ENCODE measurements at regions not wholly inside any gene's neighbourhood (a gene's known extent, or its start where the extent isn't known, plus 50 kb on each side); places are given as distances from the start of the nearest gene placed in this dataset.

DNA sequence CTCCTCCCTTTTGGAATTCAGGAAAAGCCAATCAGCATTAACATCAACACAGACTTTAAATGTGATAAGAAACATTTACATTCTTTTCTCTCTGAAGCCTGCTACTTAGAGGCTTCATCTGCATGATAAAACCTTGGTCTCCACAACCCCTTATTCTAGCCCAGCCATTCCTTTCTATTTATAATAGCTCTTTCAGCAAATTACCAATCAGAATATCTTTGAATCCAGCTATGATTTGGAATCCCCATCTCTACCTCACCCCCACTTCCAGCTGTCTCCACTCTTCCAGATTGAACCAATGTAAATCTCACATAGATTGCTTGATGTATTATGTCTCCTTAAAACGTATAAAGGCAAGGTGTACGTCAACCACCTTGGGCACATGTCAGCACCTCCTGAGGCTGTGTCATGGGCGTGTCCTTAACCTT is 139.7 kb downstream of the TUSC7 start:
- FAIRE-seq: no peak

DNA sequence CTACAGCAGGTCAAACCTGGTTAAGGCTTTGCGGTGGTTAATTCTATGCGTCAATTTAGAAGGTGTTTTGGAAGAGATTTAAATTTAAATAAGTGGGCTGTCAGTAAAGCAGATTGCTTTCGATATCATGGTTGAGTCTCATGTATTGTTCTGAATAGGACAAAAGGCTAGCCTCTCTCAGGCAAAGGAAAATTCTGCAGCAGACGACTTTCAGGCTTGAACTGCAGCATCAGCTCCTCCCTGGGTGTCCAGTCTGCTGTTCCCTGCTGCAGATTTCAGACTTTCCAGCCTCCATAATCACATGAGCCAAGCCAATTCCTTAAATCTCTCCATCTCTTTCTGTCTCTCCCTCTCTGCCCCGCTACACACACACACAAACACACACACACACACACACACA is 143.2 kb downstream of the TUSC7 start:
- no peak for FAIRE-seq

DNA sequence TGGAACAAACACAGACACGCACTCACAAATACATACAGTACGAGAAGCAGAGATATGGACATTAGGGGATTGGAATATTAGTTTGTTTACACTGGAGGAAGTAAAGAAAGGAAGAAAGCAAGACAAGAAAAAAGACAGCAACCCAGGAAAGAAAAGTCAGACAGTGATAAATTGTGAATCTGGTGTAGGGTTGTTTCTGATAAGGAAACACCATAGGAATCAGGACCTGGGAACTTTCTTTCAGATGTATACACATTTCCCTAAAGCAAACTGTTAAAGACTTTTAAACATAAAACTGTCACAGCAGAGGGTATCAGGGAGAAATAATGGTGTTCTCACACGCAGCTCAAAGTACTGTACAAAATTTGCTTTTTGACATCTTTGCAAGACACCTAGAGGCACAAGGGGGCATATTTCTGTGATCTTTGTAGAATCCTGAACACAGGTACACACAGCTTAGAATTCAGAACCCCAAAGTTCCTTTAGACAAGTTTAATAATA is 153.7 kb downstream of the TUSC7 start:
- no peak for FAIRE-seq

GRCh38 chr3:116863822-116864589 is 154.4 kb downstream of the TUSC7 start:
- no peak for FAIRE-seq

- no peak for FAIRE-seq
Observed at GRCh38 chr3:116864590-116864927, 155.0 kb downstream of the TUSC7 start.

DNA sequence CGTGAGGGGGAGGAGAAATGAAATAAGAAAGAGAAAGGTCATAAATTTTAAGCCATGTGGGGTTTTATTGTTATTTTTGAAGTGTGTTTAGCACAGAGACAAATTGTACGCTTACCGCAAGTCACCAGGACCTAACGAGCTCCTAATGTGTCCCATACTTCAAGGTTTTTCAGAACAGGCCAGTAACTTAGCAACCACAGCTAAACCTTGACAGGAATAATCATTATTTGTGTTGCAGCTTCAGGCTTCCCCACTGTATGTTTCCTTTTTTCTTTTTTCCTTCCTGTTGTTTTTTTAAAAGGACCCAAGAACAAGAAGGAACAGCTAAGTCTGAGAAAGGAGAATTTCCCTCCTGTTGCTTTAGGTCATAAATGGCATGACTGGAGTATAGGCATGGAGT is 160.8 kb downstream of the TUSC7 start:
- FAIRE-seq: no peak

DNA sequence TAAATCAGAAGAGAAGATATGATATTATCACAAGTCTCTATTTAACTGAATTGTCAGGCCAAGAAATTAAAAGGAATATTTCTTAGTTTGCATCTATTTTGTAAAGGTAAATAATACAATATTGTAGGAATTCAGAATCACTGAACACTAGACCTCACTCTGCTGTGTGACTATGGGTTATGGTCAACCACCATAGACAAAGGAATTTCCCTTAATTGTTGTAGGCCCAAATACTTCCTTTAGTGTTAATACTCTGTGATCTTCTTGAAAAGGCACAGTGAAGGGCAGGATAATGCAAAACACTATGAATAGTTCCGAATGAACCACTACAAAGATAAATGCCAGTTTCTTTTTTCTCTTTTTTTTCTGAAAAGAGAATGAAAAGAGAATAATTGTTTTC is 162.3 kb downstream of the TUSC7 start:
- FAIRE-seq: no peak

- no peak for FAIRE-seq
Observed at GRCh38 chr3:116872688-116873087, 163.1 kb downstream of the TUSC7 start.

DNA sequence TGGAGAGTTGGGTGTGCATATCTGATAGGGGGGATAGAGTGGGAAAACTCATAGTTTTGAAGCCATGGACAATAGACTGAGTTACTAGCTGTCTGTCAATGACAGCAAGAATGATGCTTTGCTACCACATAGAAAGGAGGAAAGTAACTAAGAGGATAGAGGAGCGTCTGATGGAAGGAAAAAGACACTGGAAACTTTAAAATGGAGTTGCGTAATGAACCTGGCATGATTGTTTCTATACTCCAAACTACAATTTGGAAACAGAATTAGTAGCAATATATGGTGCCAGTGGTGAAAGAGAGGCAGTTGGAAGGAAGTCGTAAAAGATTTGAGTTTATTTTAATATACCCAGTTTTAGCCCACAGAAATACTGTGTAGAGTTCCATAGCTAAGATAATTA is 163.6 kb downstream of the TUSC7 start:
- FAIRE-seq: no peak

DNA sequence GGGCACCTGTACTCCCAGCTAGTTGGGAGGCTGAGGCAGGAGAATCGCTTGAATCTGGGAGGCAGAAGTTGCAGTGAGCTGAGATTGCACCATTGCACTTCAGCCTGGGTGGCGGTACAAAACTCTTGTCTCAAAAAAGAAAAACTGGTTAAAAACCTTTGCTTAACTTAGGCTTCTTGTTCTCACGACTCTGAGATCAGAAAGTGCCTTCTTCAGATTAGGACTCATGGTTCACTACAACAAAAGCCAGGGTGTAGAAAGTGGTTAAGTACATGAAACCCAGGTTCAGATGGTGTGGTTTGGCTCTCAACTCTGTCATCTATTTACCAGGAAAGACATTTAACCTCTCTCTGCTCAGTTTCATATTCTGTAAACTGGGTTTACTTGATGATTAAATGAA is 168.4 kb downstream of the TUSC7 start:
- no peak for FAIRE-seq

- no peak for FAIRE-seq
Observed at GRCh38 chr3:116886202-116886893, 176.8 kb downstream of the TUSC7 start.

- no peak for FAIRE-seq
Observed at GRCh38 chr3:116896116-116896515, 186.5 kb downstream of the TUSC7 start.

DNA sequence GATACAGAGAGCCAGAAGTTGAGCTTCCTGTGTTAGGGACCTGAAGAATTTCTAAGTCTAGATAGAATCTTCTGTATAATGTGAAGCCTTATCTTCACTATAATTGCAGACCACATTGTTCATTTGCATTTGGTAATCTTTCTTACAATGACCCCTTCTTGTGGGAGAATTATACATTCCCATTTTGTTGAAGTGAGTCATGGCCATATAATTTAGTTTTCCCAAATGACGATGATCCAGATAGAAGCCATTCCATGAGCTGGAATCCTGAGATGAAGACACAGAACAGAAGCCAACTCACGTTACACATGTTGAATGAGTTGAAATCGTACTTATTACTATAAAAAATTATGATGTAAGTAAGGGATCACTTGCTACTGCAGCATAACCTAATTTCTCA is 187.8 kb downstream of the TUSC7 start:
- FAIRE-seq: no peak

DNA sequence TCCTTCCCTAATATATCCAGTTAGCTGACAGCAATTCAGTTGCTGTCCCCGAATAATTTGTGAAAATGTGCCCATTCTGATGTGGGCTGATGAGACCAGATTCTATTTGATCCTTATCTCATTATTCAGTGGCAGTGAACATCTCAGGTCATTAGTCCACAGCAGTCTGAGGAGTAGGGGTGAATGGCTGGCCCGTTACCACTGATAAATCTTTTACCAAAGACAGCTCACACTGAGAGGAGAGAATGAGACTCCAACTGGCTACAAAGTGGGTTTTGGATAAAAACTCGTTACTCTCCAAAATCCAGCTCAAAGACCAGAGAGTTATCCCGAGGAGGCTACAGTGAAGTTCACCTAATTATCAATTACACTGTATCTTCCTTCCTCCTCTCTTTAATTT is 189.7 kb downstream of the TUSC7 start:
- FAIRE-seq: no peak

GRCh38 chr3:116905334-116905733 is 195.8 kb downstream of the TUSC7 start:
- FAIRE-seq: no peak

DNA sequence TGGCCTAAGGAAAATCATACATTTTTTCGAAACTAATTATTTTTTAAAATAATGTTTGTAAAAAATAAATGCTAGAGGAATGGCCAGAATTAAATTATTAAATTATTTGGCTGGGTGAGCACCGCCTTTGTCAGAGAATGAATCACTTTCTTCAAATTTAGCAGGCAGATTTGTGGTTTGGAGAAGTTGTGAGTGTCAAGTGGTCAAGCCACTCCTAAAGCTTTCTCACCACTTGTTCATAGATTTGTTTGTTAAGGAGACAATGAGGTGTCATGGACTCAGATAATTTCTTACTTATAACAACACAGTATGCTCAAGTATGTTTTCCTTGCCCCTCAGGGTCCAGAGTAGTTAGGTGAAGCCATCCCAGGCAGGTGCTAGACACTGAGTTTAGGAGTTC is 196.2 kb downstream of the TUSC7 start:
- no peak for FAIRE-seq

GRCh38 chr3:116912116-116912515 is 202.5 kb downstream of the TUSC7 start:
- FAIRE-seq: no peak

- no peak for FAIRE-seq
Observed at GRCh38 chr3:116914004-116914403, 204.4 kb downstream of the TUSC7 start.

GRCh38 chr3:116916836-116917235 is 207.3 kb downstream of the TUSC7 start:
- no peak for FAIRE-seq

DNA sequence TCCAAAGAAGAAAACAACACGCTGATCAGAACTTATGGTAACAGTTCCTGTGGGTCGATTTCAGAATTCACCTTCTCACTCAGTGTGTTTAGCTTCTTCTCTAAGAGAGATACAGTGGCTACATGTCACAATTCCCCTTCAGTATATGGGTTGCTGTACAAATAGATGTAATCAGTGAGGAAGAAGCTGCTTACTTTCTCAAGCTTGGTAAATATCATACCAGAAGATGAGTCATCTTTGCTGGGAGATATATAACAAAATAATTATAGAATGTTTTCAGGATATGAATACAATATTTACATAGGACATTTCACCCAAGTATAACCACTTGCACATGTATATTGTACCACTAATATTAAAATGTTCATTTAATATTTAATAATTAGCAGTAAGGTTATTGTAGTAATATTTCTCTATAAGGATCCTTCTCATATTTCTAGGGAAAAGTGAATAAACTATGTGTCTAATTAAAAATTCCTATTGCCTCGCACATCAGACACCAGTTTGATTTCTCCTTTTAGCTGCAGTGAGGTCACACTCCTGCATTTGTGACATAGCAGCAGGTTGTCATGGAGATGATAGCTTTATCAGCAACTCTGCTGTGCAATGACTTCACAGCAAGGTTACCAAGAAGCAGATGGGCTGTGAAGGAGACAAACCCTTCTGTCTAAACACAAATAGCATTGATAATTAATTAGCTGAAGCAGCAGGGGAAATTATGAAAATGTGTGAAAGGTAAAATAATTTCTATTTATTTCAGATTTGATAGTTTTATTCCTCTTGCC is 211.4 kb downstream of the TUSC7 start:
- no peak for FAIRE-seq

- no peak for FAIRE-seq
Observed at GRCh38 chr3:116927918-116928317, 218.3 kb downstream of the TUSC7 start.

DNA sequence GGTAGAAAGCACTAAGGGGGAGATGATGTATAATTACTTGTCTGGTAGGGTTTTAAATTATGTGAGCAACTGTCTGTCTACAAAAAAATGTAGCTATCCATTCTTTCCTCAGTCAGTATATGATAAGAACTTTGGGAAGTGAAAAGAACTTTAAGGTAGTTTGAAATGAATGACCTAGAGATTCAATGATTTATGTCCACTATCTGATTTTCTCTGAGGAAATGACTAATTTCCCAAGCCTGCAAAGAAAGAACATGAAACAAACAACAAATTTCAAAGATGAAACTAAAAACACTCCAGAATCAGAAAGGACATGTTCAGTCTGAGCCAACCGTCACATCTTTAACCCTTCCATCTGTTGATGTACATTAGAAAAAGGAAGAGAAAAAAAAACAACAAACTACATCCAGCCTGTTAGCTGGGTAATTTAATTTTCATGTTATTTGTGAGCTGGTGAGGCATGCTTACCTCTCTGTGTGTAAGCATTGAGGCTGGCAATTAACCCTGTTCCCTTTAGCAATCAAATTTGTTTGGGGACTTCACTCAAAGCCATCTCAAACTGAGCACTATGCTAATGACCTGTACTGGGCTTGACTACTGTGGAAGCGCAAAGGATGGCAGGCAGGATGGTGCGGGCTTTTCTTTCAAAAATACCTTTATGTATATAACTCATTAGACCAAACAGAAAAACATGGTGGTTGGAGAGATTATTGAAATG is 220.1 kb downstream of the TUSC7 start:
- no peak for FAIRE-seq

- no peak for FAIRE-seq
Observed at GRCh38 chr3:116930786-116931185, 221.2 kb downstream of the TUSC7 start.

Data from colon (tissue), 2 donors.